CD4-positive, alpha-beta memory T cell (primary cell): ENCODE measurements at regions not wholly inside any gene's neighbourhood (a gene's known extent, or its start where the extent isn't known, plus 50 kb on each side); places are given as distances from the start of the nearest gene placed in this dataset.

Experiments
- CTCF ChIA-PET: fragments of 350-600 bp; sonication (Branson Sonifier 250); formaldehyde crosslinking; loops from one replicate; lab custom pipeline; 2021; ENCODE audit warnings: inconsistent platforms; ENCODE audit not compliant: partially characterized antibody; lab: Charles Lee
- POLR2A ChIA-PET: fragments of 350-600 bp; sonication (Branson Sonifier 250); formaldehyde crosslinking; loops from one replicate; lab custom pipeline; 2021; ENCODE audit not compliant: partially characterized antibody; lab: Charles Lee
- DNase-seq, 5 donors: peaks; one replicate each; pipeline versions ENCODE4 v3.0.0 to v3.0.0-alpha.2; 2020 to 2022; ENCODE audit warnings: mixed read lengths in 1 of 5
- H3K27ac ChIP-seq: one replicate; pipeline ENCODE4 v1.7.0; 2013; ENCODE audit warnings: low read depth, low read length
- H3K27me3 ChIP-seq: 2 replicates; pipeline ENCODE4 v1.7.0; 2013; ENCODE audit warnings: mild to moderate bottlenecking, low read length, moderate library complexity; ENCODE audit not compliant: insufficient read depth
- H3K36me3 ChIP-seq: 2 replicates; pipeline ENCODE4 v1.7.0; 2013; ENCODE audit warnings: mild to moderate bottlenecking, low read length, moderate library complexity; ENCODE audit not compliant: insufficient read depth
- H3K4me1 ChIP-seq: 2 replicates; pipeline ENCODE4 v1.7.0; 2013; ENCODE audit warnings: mild to moderate bottlenecking, low read length, moderate library complexity; ENCODE audit not compliant: insufficient read depth
- H3K4me3 ChIP-seq, 2 donors: one replicate each; pipeline ENCODE4 v1.7.0; 2013; ENCODE audit warnings: low read length in 2 of 2, mild to moderate bottlenecking in 1 of 2
- H3K9me3 ChIP-seq, 2 donors: one replicate each; pipeline ENCODE4 v1.7.0; 2013; ENCODE audit warnings: low read length in 2 of 2, control low read depth in 1 of 2; ENCODE audit not compliant: control insufficient read depth in 1 of 2
- H3K27ac Mint-ChIP-seq, 7 donors: one replicate each; pipeline ENCODE4 v1.8.0; 2020 to 2021; ENCODE audit warnings: mixed read lengths in 7 of 7, mild to moderate bottlenecking in 6 of 7, inconsistent platforms in 3 of 7, moderate library complexity in 3 of 7
- H3K27me3 Mint-ChIP-seq, 2 donors: one replicate each; pipeline ENCODE4 v1.8.0; 2020 to 2021; ENCODE audit warnings: mixed read lengths in 2 of 2
- H3K36me3 Mint-ChIP-seq, 2 donors: one replicate each; pipeline ENCODE4 v1.8.0; 2020 to 2021; ENCODE audit warnings: mixed read lengths in 2 of 2, inconsistent platforms in 1 of 2, mild to moderate bottlenecking in 1 of 2
- H3K4me1 Mint-ChIP-seq, 4 donors: one replicate each; pipeline ENCODE4 v1.8.0; 2020 to 2021; ENCODE audit warnings: mixed read lengths in 4 of 4, mild to moderate bottlenecking in 1 of 4
- H3K4me3 Mint-ChIP-seq, 8 donors: one replicate each; pipeline ENCODE4 v1.8.0; 2020 to 2021; ENCODE audit warnings: mixed read lengths in 8 of 8, mild to moderate bottlenecking in 7 of 8, moderate library complexity in 6 of 8, inconsistent platforms in 3 of 8
- H3K9me3 Mint-ChIP-seq, 8 donors: one replicate each; pipeline ENCODE4 v1.8.0; 2020 to 2021; ENCODE audit warnings: mixed read lengths in 8 of 8, mild to moderate bottlenecking in 5 of 8, inconsistent platforms in 3 of 8, moderate library complexity in 1 of 8
- intact Hi-C: fragments of 100-400 bp; cut with micrococcal nuclease; formaldehyde crosslinking; loops from one replicate; pipeline ENCODE4 v1.15.1; 2023

- CTCF ChIA-PET: no interaction called here
- H3K36me3 Mint-ChIP-seq: no peaks in the 10 kb centered on the region
- H3K27ac Mint-ChIP-seq: no peak overlapping the region
- Histone ChIP-seq H3K4me3 (no peak overlapping the region), H3K27me3 (no peaks in the 10 kb centered on the region), H3K9me3 (no peaks in the 10 kb centered on the region), H3K27ac (no peak overlapping the region), H3K4me1 (no peaks in the 10 kb centered on the region), H3K36me3 (no peaks in the 10 kb centered on the region)
- no peak for DNase-seq
- intact Hi-C loops: no loop called here
- no peaks in the 10 kb centered on the region for H3K27me3 Mint-ChIP-seq
- no peaks in the 10 kb centered on the region for H3K4me1 Mint-ChIP-seq
- POLR2A ChIA-PET: no interaction called here
- H3K4me3 Mint-ChIP-seq: no peak overlapping the region
- H3K9me3 Mint-ChIP-seq: peaks cover 0 to 17% (median 3%) of the 10 kb centered on the region in 8 donors
Measured at GRCh38 chr1:218837051-218837450, 336.6 kb upstream of the LYPLAL1 start.

DNA sequence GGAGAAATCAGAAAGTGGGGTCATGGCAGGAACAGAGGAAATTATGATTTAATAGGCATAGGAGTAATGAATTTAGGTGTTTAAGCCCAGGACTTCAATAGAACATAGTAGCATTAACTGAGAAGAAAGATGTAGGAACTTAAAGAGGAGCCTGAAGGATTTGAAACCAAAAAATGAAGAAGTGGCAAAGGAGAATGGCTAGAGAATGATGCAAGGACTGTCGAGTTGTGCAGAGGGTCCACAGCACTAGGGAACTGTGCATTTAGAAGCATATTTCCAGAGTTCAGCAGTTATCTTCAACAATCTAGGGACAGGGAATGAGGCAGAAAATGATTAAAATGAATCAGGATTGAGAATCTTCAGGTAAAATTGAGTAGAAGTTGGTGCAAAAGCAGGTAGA lies 328.1 kb upstream of the LYPLAL1 start:
- intact Hi-C loops: no loop called here
- no peak overlapping the region for H3K4me3 Mint-ChIP-seq
- H3K27me3 Mint-ChIP-seq: no peaks in the 10 kb centered on the region
- POLR2A ChIA-PET: no interaction called here
- DNase-seq: no peak
- Histone ChIP-seq H3K27me3 (no peaks in the 10 kb centered on the region), H3K27ac (no peak overlapping the region), H3K4me3 (no peak overlapping the region), H3K36me3 (no peaks in the 10 kb centered on the region), H3K9me3 (no peaks in the 10 kb centered on the region), H3K4me1 (no peaks in the 10 kb centered on the region)
- H3K4me1 Mint-ChIP-seq: no peaks in the 10 kb centered on the region
- no peaks in the 10 kb centered on the region for H3K36me3 Mint-ChIP-seq
- CTCF ChIA-PET: no interaction called here
- peaks cover 2 to 13% (median 4%) of the 10 kb centered on the region in 8 donors for H3K9me3 Mint-ChIP-seq
- H3K27ac Mint-ChIP-seq: no peak overlapping the region

DNA sequence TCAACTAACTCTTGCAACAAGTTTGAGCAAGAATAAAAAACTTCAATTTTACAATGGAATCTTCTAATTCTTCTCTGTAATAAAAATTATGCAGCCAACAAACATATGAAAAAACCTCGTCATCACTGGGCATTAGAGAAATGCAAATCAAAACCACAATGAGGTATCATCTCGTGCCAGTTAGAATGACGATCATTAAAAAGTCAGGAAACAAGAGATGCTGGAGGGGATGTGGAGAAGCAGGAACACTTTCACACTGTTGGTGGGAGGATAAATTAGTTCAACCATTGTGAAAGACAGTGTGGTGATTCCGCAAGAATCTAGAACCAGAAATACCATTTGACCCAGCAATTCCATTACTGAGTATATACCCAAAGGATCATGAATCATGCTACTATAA lies 327.5 kb upstream of the LYPLAL1 start:
- Mint-ChIP-seq H3K9me3 (peaks cover 2 to 9% (median 4%) of the 10 kb centered on the region in 8 donors), H3K4me1 (no peaks in the 10 kb centered on the region), H3K36me3 (no peaks in the 10 kb centered on the region), H3K4me3 (no peak overlapping the region), H3K27ac (no peak overlapping the region), H3K27me3 (no peaks in the 10 kb centered on the region)
- H3K36me3 ChIP-seq: no peaks in the 10 kb centered on the region
- H3K9me3 ChIP-seq: no peaks in the 10 kb centered on the region
- no peak overlapping the region for H3K4me3 ChIP-seq
- intact Hi-C loops: no loop called here
- ChIA-PET POLR2A (no interaction called here), CTCF (no interaction called here)
- DNase-seq: no peak
- H3K27ac ChIP-seq: no peak overlapping the region
- no peaks in the 10 kb centered on the region for H3K27me3 ChIP-seq
- H3K4me1 ChIP-seq: no peaks in the 10 kb centered on the region

GRCh38 chr1:218847089-218847768 lies 326.4 kb upstream of the LYPLAL1 start:
- no peak overlapping the region for H3K27ac Mint-ChIP-seq
- H3K36me3 Mint-ChIP-seq: no peaks in the 10 kb centered on the region
- H3K27me3 Mint-ChIP-seq: no peaks in the 10 kb centered on the region
- Histone ChIP-seq H3K4me1 (no peaks in the 10 kb centered on the region), H3K27me3 (no peaks in the 10 kb centered on the region), H3K27ac (no peak overlapping the region), H3K9me3 (no peaks in the 10 kb centered on the region), H3K36me3 (no peaks in the 10 kb centered on the region), H3K4me3 (no peak overlapping the region)
- H3K4me3 Mint-ChIP-seq: no peak overlapping the region
- H3K9me3 Mint-ChIP-seq: peaks cover 2 to 6% (median 3%) of the 10 kb centered on the region in 8 donors
- intact Hi-C loops: no loop called here
- POLR2A ChIA-PET: no interaction called here
- no peaks in the 10 kb centered on the region for H3K4me1 Mint-ChIP-seq
- DNase-seq: no peak
- CTCF ChIA-PET: no interaction called here

GRCh38 chr1:218848009-218848408 lies 325.7 kb upstream of the LYPLAL1 start:
- Mint-ChIP-seq H3K9me3 (peaks cover 0 to 6% (median 2%) of the 10 kb centered on the region in 8 donors), H3K36me3 (no peaks in the 10 kb centered on the region), H3K27ac (no peak overlapping the region), H3K4me3 (no peak overlapping the region), H3K27me3 (no peaks in the 10 kb centered on the region), H3K4me1 (no peaks in the 10 kb centered on the region)
- no peaks in the 10 kb centered on the region for H3K27me3 ChIP-seq
- intact Hi-C loops: no loop called here
- H3K36me3 ChIP-seq: no peaks in the 10 kb centered on the region
- no peaks in the 10 kb centered on the region for H3K9me3 ChIP-seq
- no peak for DNase-seq
- no peak overlapping the region for H3K27ac ChIP-seq
- no peaks in the 10 kb centered on the region for H3K4me1 ChIP-seq
- ChIA-PET POLR2A (no interaction called here), CTCF (no interaction called here)
- H3K4me3 ChIP-seq: no peak overlapping the region

- H3K9me3 Mint-ChIP-seq: peaks cover 0 to 7% (median under 1%) of the 10 kb centered on the region in 8 donors
- no peaks in the 10 kb centered on the region for H3K4me1 ChIP-seq
Measured at GRCh38 chr1:218850367-218850766, 323.3 kb upstream of the LYPLAL1 start.

GRCh38 chr1:218851586-218851985 lies 322.1 kb upstream of the LYPLAL1 start:
- intact Hi-C loops: no loop called here
- no peaks in the 10 kb centered on the region for H3K4me1 ChIP-seq
- Mint-ChIP-seq H3K9me3 (peaks cover 0 to 7% (median 0%) of the 10 kb centered on the region in 8 donors), H3K36me3 (no peaks in the 10 kb centered on the region), H3K4me3 (no peak overlapping the region), H3K4me1 (no peaks in the 10 kb centered on the region), H3K27me3 (no peaks in the 10 kb centered on the region), H3K27ac (no peak overlapping the region)
- H3K36me3 ChIP-seq: no peaks in the 10 kb centered on the region
- no peaks in the 10 kb centered on the region for H3K27me3 ChIP-seq
- no peak overlapping the region for H3K27ac ChIP-seq
- ChIA-PET CTCF (no interaction called here), POLR2A (no interaction called here)
- no peaks in the 10 kb centered on the region for H3K9me3 ChIP-seq
- DNase-seq: no peak
- H3K4me3 ChIP-seq: no peak overlapping the region

More at GRCh38 chr1:218850367-218850766, 323.3 kb upstream of the LYPLAL1 start:
- H3K9me3 ChIP-seq: no peaks in the 10 kb centered on the region
- H3K27ac Mint-ChIP-seq: no peak overlapping the region
- no peak overlapping the region for H3K27ac ChIP-seq
- no peak overlapping the region for H3K4me3 Mint-ChIP-seq
- ChIA-PET CTCF (no interaction called here), POLR2A (no interaction called here)
- H3K4me3 ChIP-seq: no peak overlapping the region
- no peaks in the 10 kb centered on the region for H3K36me3 Mint-ChIP-seq
- intact Hi-C loops: no loop called here
- no peaks in the 10 kb centered on the region for H3K4me1 Mint-ChIP-seq
- no peaks in the 10 kb centered on the region for H3K27me3 Mint-ChIP-seq
- H3K36me3 ChIP-seq: no peaks in the 10 kb centered on the region
- DNase-seq: peak in 1 of 5 donors; percentile 10
- H3K27me3 ChIP-seq: no peaks in the 10 kb centered on the region
